ENCODE measurements at regions not wholly inside any gene's neighbourhood (a gene's known extent, or its start where the extent isn't known, plus 50 kb on each side); places are given as distances from the start of the nearest gene placed in this dataset.

- no peak for TF ChIP-seq POLR2A (IDR thresholded peaks at IDR 0.05)
- no peak for TF ChIP-seq CTCF (IDR thresholded peaks at IDR 0.05)
Measured at GRCh38 chr2:155653176-155653575, 679.3 kb downstream of the NR4A2 start.

All from testis (tissue), 2 donors.